ENCODE measurements at regions not wholly inside any gene's neighbourhood (a gene's known extent, or its start where the extent isn't known, plus 50 kb on each side); places are given as distances from the start of the nearest gene placed in this dataset.

- TF ChIP-seq CTCF (IDR thresholded peaks at IDR 0.05), result no peak
- no peak for TF ChIP-seq POLR2AphosphoS5 (IDR thresholded peaks at IDR 0.05)
Observed at GRCh38 chr9:88623698-88624097, 88.7 kb downstream of the NXNL2 start.
